ENCODE measurements at regions not wholly inside any gene's neighbourhood (a gene's known extent, or its start where the extent isn't known, plus 50 kb on each side); places are given as distances from the start of the nearest gene placed in this dataset.

GRCh38 chr2:23178396-23178795 lies 206.6 kb upstream of the KLHL29 start:
- no peaks in the 10 kb centered on the region for H3K4me1 Mint-ChIP-seq
- H3K36me3 Mint-ChIP-seq = peaks cover 8% of the 10 kb centered on the region; the same call in 1 of the 2 replicates
- no peak overlapping the region for H3K27ac Mint-ChIP-seq
- ATAC-seq (no peak), DNase-seq (ENCODE audit: low spot score) (no peak)
- POLR2A ChIA-PET = no interaction called here
- TF ChIP-seq CREB1 (CRISPR knock-in tag; IDR thresholded peaks at IDR 0.05) (no peak), ZNF396 (CRISPR knock-in tag; IDR thresholded peaks at IDR 0.05; ENCODE audit: borderline replicate concordance) (no peak), GRHL2 (CRISPR knock-in tag; IDR thresholded peaks at IDR 0.05; ENCODE audit: insufficient replicate concordance, severe bottlenecking) (no peak), NFATC4 (CRISPR knock-in tag; IDR thresholded peaks at IDR 0.05) (no peak), MYBL2 (CRISPR knock-in tag; IDR thresholded peaks at IDR 0.05) (no peak), AFF4 (CRISPR knock-in tag; IDR thresholded peaks at IDR 0.05; ENCODE audit: borderline replicate concordance) (no peak), ZNF121 (CRISPR knock-in tag; IDR thresholded peaks at IDR 0.05) (no peak), ARID4B (CRISPR knock-in tag; IDR thresholded peaks at IDR 0.05; ENCODE audit: borderline replicate concordance) (no peak), NFYB (CRISPR knock-in tag; conservative IDR thresholded peaks at IDR 0.05; ENCODE audit: low read depth) (no peak), STAT6 (CRISPR knock-in tag; conservative IDR thresholded peaks at IDR 0.05; ENCODE audit: low read depth) (no peak), ZNF416 (CRISPR knock-in tag; IDR thresholded peaks at IDR 0.05) (no peak), ATF3 (CRISPR knock-in tag; conservative IDR thresholded peaks at IDR 0.05) (no peak), OVOL2 (CRISPR knock-in tag; IDR thresholded peaks at IDR 0.05; ENCODE audit: borderline replicate concordance) (no peak), MLX (CRISPR knock-in tag; IDR thresholded peaks at IDR 0.05) (no peak), AR (CRISPR knock-in tag; IDR thresholded peaks at IDR 0.05) (no peak), MAX (CRISPR knock-in tag; IDR thresholded peaks at IDR 0.05) (no peak)
- peaks cover 27% of the 10 kb centered on the region for H3K9me3 Mint-ChIP-seq
- H3K4me3 Mint-ChIP-seq = no peak overlapping the region
- CTCF ChIA-PET = no interaction called here
- peaks cover 3% of the 10 kb centered on the region; the same call in 1 of the 2 replicates for H3K27me3 Mint-ChIP-seq (ENCODE audit: low read depth)

All from WTC11 (cell line).